PFSK-1 (cell line): ENCODE measurements at regions not wholly inside any gene's neighbourhood (a gene's known extent, or its start where the extent isn't known, plus 50 kb on each side); places are given as distances from the start of the nearest gene placed in this dataset.

ENCODE experiments used
- FOXP2 ChIP-seq: optimal IDR thresholded peaks from 2 replicates; pipeline ENCODE3; 2011; ENCODE audit warnings: borderline replicate concordance, control low read depth, inconsistent platforms; ENCODE audit not compliant: insufficient read depth; ENCODE audit errors: extremely low read length, extremely low read depth
- POLR2AphosphoS5 ChIP-seq: IDR thresholded peaks from 2 replicates; pipeline ENCODE4 v1.6.1; 2012; ENCODE audit warnings: low read depth, mild to moderate bottlenecking, control low read depth, low read length, moderate library complexity
- SIN3A ChIP-seq: IDR thresholded peaks from 2 replicates; pipeline ENCODE4 v1.6.1; 2012; ENCODE audit warnings: mild to moderate bottlenecking, low read length, moderate library complexity, borderline replicate concordance; ENCODE audit not compliant: insufficient read depth
- TAF1 ChIP-seq: IDR thresholded peaks from 2 replicates; pipeline ENCODE4 v1.6.1; 2012; ENCODE audit warnings: low read length, control low read depth, borderline replicate concordance; ENCODE audit not compliant: insufficient read depth
- TF ChIP-seq, protein P1 (sequence below), 2 experiments: IDR thresholded peaks; 2 replicates each; pipeline versions ENCODE4 v1.6.1 to v1.8.0; 2011 to 2012; ENCODE audit warnings: low read depth in 2 of 2, low read length in 2 of 2, control low read depth in 1 of 2, inconsistent platforms in 1 of 2, mild to moderate bottlenecking in 1 of 2, moderate library complexity in 1 of 2; ENCODE audit not compliant: insufficient read depth in 1 of 2

DNA sequence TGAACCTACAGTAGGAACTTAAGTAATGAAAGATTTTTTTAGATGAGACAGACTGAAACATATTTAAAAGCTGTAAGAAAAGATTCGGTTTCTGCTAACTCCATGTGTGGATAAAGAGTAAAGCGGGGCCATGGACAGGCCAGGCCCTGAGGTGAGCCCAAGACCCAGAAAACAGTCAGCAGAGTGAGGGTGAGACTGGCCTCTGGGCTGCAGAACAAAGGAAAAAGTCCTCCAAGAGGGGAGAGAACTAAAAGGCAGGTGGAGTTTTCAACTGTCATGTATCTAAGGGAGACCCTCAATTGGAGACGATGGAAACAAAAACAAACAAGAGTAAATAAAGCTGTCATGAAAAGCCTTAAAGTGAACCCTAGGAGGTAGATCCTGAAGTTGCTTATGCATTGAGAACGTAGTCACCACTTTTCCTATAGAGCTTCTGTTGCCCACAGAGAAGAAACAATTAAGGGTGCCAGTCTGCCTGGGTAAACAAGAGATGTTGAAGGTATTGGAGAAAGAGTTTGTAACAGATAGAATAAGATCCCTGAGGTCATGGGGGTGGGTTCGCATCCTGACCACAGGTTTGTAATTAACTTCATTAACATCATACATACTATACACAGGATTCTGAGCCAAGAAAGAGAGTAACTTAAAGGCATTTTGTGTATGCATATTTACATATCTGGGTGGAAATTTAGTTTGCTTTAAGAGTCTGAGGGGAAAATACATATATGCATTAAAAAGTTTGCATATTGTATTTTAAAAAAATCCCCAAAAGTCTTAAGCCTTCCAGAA lies 268.7 kb upstream of the PDE3A start:
- TF ChIP-seq FOXP2, result no peak
- TF ChIP-seq TAF1, result no peak
- no peak for TF ChIP-seq SIN3A
- no peak for TF ChIP-seq POLR2AphosphoS5
- TF ChIP-seq, protein P1, sequence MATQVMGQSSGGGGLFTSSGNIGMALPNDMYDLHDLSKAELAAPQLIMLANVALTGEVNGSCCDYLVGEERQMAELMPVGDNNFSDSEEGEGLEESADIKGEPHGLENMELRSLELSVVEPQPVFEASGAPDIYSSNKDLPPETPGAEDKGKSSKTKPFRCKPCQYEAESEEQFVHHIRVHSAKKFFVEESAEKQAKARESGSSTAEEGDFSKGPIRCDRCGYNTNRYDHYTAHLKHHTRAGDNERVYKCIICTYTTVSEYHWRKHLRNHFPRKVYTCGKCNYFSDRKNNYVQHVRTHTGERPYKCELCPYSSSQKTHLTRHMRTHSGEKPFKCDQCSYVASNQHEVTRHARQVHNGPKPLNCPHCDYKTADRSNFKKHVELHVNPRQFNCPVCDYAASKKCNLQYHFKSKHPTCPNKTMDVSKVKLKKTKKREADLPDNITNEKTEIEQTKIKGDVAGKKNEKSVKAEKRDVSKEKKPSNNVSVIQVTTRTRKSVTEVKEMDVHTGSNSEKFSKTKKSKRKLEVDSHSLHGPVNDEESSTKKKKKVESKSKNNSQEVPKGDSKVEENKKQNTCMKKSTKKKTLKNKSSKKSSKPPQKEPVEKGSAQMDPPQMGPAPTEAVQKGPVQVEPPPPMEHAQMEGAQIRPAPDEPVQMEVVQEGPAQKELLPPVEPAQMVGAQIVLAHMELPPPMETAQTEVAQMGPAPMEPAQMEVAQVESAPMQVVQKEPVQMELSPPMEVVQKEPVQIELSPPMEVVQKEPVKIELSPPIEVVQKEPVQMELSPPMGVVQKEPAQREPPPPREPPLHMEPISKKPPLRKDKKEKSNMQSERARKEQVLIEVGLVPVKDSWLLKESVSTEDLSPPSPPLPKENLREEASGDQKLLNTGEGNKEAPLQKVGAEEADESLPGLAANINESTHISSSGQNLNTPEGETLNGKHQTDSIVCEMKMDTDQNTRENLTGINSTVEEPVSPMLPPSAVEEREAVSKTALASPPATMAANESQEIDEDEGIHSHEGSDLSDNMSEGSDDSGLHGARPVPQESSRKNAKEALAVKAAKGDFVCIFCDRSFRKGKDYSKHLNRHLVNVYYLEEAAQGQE (IDR thresholded peaks at IDR 0.05; ENCODE audit: insufficient read depth in 1 of 2, low read depth in 2 of 2, low read length in 2 of 2), result no peak

DNA sequence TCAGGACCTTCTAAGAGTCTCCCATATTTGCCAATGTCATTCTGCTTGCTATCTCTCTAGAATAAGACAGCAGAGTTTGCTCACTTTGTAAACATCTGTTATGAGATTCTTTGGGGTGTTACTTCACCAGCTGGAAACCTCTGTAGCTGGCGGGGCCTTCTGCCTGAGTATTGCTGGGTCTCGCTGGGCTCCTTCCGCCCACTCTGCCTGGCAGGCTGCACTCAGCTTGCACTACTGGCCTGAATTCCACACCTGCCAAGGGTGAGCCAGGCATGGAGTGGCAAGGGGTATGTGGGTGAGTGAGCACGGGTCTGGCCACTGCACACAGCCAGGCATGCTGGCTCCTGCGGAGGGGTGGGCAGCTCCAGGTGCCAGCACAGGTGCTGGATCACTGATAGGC lies 267.3 kb upstream of the PDE3A start:
- TF ChIP-seq POLR2AphosphoS5 (no peak), FOXP2 (no peak), SIN3A (no peak), TAF1 (no peak)
- TF ChIP-seq, protein P1 (IDR thresholded peaks at IDR 0.05; ENCODE audit: insufficient read depth in 1 of 2, low read depth in 2 of 2, low read length in 2 of 2), result no peak

DNA sequence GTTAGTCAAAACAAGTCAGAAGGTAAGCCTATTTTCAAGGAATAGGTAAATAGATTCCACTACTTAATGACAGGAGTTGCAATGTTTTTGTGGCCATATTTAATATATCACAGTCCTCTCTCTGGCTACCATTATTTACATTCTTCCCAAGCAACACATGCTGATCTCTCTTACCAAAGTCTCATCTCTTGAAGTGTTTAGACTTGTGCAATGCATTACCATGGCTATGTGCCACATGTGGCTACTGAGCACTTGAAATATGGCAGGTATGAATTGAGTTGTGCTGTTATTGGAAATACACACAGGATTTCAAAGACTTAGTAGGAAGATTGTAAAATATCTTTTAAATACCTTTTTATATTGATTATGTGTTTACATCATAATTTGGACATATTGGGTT lies 262.4 kb upstream of the PDE3A start:
- TF ChIP-seq, protein P1 (IDR thresholded peaks at IDR 0.05; ENCODE audit: insufficient read depth in 1 of 2, low read depth in 2 of 2, low read length in 2 of 2), result no peak
- no peak for TF ChIP-seq POLR2AphosphoS5

DNA sequence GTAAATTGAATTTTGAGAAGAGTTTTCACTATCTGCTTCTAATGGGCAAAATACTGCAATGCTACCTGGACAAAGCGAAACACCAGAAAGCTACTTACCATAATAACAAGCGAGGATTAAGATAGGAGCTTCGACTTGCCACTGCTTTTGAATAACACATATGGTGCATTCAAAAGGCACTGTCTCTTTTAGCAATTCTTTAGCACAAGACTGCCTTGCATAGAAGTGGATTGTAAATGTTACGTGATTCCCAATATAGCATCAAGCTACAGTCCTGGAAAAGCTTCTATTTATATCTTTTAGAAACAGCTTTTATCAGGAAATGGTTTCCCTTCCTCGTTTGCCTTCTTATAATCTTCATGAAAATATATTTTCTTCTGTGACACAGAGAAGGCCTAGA lies 258.7 kb upstream of the PDE3A start:
- TF ChIP-seq FOXP2 (no peak), POLR2AphosphoS5 (no peak), TAF1 (no peak), SIN3A (no peak)
- TF ChIP-seq, protein P1 (IDR thresholded peaks at IDR 0.05; ENCODE audit: insufficient read depth in 1 of 2, low read depth in 2 of 2, low read length in 2 of 2), result no peak
